H9 (cell line): ENCODE measurements at regions not wholly inside any gene's neighbourhood (a gene's known extent, or its start where the extent isn't known, plus 50 kb on each side); places are given as distances from the start of the nearest gene placed in this dataset.

Source experiments
- DNase-seq: peaks from one replicate; pipeline ENCODE4 v3.0.0-alpha.2; 2017
- H2AFZ ChIP-seq: one replicate; pipeline ENCODE4 v1.6.1; 2013; ENCODE audit warnings: mild to moderate bottlenecking, low read length, control low read depth, moderate library complexity
- H2AK5ac ChIP-seq: 2 replicates; pipeline ENCODE4 v1.6.1; 2013; ENCODE audit warnings: low read length, control low read depth, mixed read lengths; ENCODE audit not compliant: insufficient read length
- H2BK120ac ChIP-seq: one replicate; pipeline ENCODE4 v1.6.1; 2013; ENCODE audit warnings: low read depth, mild to moderate bottlenecking, low read length, control low read depth, inconsistent platforms; ENCODE audit not compliant: poor library complexity, severe bottlenecking
- H2BK12ac ChIP-seq: 2 replicates; pipeline ENCODE4 v1.6.1; 2013; ENCODE audit warnings: low read length, control low read depth, mixed read lengths, low read depth; ENCODE audit not compliant: insufficient read length
- H2BK15ac ChIP-seq: 2 replicates; pipeline ENCODE4 v1.6.1; 2013; ENCODE audit warnings: low read depth, low read length, control low read depth
- H2BK20ac ChIP-seq: one replicate; pipeline ENCODE4 v1.6.1; 2013; ENCODE audit warnings: low read depth, mild to moderate bottlenecking, low read length, control low read depth, inconsistent platforms; ENCODE audit not compliant: poor library complexity, severe bottlenecking
- H2BK5ac ChIP-seq: 2 replicates; pipeline ENCODE4 v1.6.1; 2013; ENCODE audit warnings: low read length, control low read depth, mixed read lengths; ENCODE audit not compliant: insufficient read length
- H3K14ac ChIP-seq: 2 replicates; pipeline ENCODE4 v1.6.1; 2013; ENCODE audit warnings: low read length, control low read depth; ENCODE audit not compliant: insufficient read depth
- H3K18ac ChIP-seq: 2 replicates; pipeline ENCODE4 v1.6.1; 2013; ENCODE audit warnings: low read depth, mild to moderate bottlenecking, mixed read lengths, low read length, control low read depth; ENCODE audit not compliant: insufficient read length
- H3K23ac ChIP-seq: 2 replicates; pipeline ENCODE4 v1.6.1; 2013; ENCODE audit warnings: low read length, control low read depth, mixed read lengths, low read depth; ENCODE audit not compliant: insufficient read length
- H3K23me2 ChIP-seq: 2 replicates; pipeline ENCODE4 v1.6.1; 2013; ENCODE audit warnings: low read depth, mild to moderate bottlenecking, mixed read lengths, low read length, control low read depth; ENCODE audit not compliant: insufficient read length, poor library complexity, severe bottlenecking
- H3K27ac ChIP-seq: 2 replicates; pipeline ENCODE4 v1.5.1; 2013; ENCODE audit warnings: low read length, control low read depth, mixed read lengths, low read depth; ENCODE audit not compliant: insufficient read length
- H3K27me3 ChIP-seq: 2 replicates; pipeline ENCODE4 v1.6.1; 2013; ENCODE audit warnings: low read length, control low read depth, inconsistent platforms; ENCODE audit not compliant: insufficient read depth
- H3K4ac ChIP-seq: 2 replicates; pipeline ENCODE4 v1.6.1; 2013; ENCODE audit warnings: low read depth, mild to moderate bottlenecking, control low read depth, inconsistent platforms, low read length, moderate library complexity
- H3K4me1 ChIP-seq: 2 replicates; pipeline ENCODE4 v1.6.1; 2013; ENCODE audit warnings: low read length, control low read depth, inconsistent platforms; ENCODE audit not compliant: insufficient read depth
- H3K4me2 ChIP-seq: 2 replicates; pipeline ENCODE4 v1.6.1; 2013; ENCODE audit warnings: low read length, control low read depth, mixed read lengths; ENCODE audit not compliant: insufficient read length, insufficient read depth
- H3K56ac ChIP-seq: 2 replicates; pipeline ENCODE4 v1.6.1; 2013; ENCODE audit warnings: low read depth, mild to moderate bottlenecking, mixed read lengths, low read length, control low read depth; ENCODE audit not compliant: insufficient read length
- H3K79me1 ChIP-seq: 2 replicates; pipeline ENCODE4 v1.6.1; 2013; ENCODE audit warnings: low read depth, mild to moderate bottlenecking, moderate library complexity, low read length, control low read depth, inconsistent platforms; ENCODE audit not compliant: insufficient read depth, poor library complexity, severe bottlenecking
- H3K79me2 ChIP-seq: 2 replicates; pipeline ENCODE4 v1.6.1; 2013; ENCODE audit warnings: low read length, control low read depth, inconsistent platforms; ENCODE audit not compliant: insufficient read depth
- H3K9ac ChIP-seq: 2 replicates; pipeline ENCODE4 v1.6.1; 2013; ENCODE audit warnings: low read length, control low read depth, mixed read lengths; ENCODE audit not compliant: insufficient read length; ENCODE audit errors: extremely low read depth
- H3K9me3 ChIP-seq: one replicate; pipeline ENCODE4 v1.6.1; 2013; ENCODE audit warnings: low read depth, low read length, inconsistent platforms; ENCODE audit not compliant: control insufficient read depth
- H3T11ph ChIP-seq: one replicate; pipeline ENCODE4 v1.6.1; 2013; ENCODE audit warnings: mild to moderate bottlenecking, low read length, control low read depth, inconsistent platforms
- H4K20me1 ChIP-seq: one replicate; pipeline ENCODE4 v1.6.1; 2013; ENCODE audit not compliant: control insufficient read depth, insufficient read length, insufficient read depth
- H4K5ac ChIP-seq: 2 replicates; pipeline ENCODE4 v1.6.1; 2013; ENCODE audit warnings: low read depth, mild to moderate bottlenecking, mixed read lengths, low read length, control low read depth; ENCODE audit not compliant: insufficient read length
- H4K8ac ChIP-seq: replicated peaks from 2 replicates; pipeline ENCODE4 v1.6.1; 2013; ENCODE audit warnings: low read length, control low read depth, mixed read lengths, low read depth; ENCODE audit not compliant: insufficient read length
- H4K91ac ChIP-seq: 2 replicates; pipeline ENCODE4 v1.6.1; 2013; ENCODE audit warnings: low read depth, mild to moderate bottlenecking, moderate library complexity, mixed read lengths, low read length, control low read depth; ENCODE audit not compliant: insufficient read length
- H3K27ac Mint-ChIP-seq, 3 experiments: 2 replicates in 2 of 3; 3 replicates in 1 of 3; pipeline ENCODE4 v1.8.0; 2020 to 2021; ENCODE audit warnings: mixed read lengths in 3 of 3, mild to moderate bottlenecking in 1 of 3, moderate library complexity in 1 of 3
- H3K27me3 Mint-ChIP-seq: 2 replicates; pipeline ENCODE4 v1.8.0; 2021; ENCODE audit warnings: low read depth, mild to moderate bottlenecking, moderate library complexity, mixed read lengths
- H3K36me3 Mint-ChIP-seq, 3 experiments: 2 replicates in 2 of 3; 3 replicates in 1 of 3; pipeline ENCODE4 v1.8.0; 2020 to 2021; ENCODE audit warnings: low read depth in 3 of 3, mixed read lengths in 3 of 3; ENCODE audit not compliant: insufficient read depth in 1 of 3
- H3K4me1 Mint-ChIP-seq, 2 experiments: 2 replicates each; pipeline ENCODE4 v1.8.0; 2020; ENCODE audit warnings: mixed read lengths in 2 of 2
- H3K4me3 Mint-ChIP-seq, 2 experiments: 2 replicates in 1 of 2; 3 replicates in 1 of 2; pipeline ENCODE4 v1.8.0; 2020 to 2021; ENCODE audit warnings: mild to moderate bottlenecking in 2 of 2, mixed read lengths in 2 of 2, moderate library complexity in 1 of 2
- H3K9me3 Mint-ChIP-seq, 2 experiments: 2 replicates in 1 of 2; 3 replicates in 1 of 2; pipeline ENCODE4 v1.8.0; 2020; ENCODE audit warnings: mild to moderate bottlenecking in 2 of 2, mixed read lengths in 2 of 2, moderate library complexity in 1 of 2
- CTCF ChIP-seq: fragments of 200-600 bp; sonication (generic); conservative IDR thresholded peaks from 3 replicates; pipeline ENCODE4 v1.8.0; 2021; ENCODE audit warnings: antibody characterized with exemption, mild to moderate bottlenecking
- WGBS: extraction: QIAGEN DNeasy Blood & Tissue Kit; methylation state at CpG from one replicate; pipeline ENCODE4 v1.1.7; 2013; ENCODE audit warnings: missing lambda C conversion rate, low lambda C conversion rate, mixed read lengths; ENCODE audit not compliant: insufficient read length; ENCODE audit errors: extremely low coverage; 5-methylcytosine and 5-hydroxymethylcytosine counted together

DNA sequence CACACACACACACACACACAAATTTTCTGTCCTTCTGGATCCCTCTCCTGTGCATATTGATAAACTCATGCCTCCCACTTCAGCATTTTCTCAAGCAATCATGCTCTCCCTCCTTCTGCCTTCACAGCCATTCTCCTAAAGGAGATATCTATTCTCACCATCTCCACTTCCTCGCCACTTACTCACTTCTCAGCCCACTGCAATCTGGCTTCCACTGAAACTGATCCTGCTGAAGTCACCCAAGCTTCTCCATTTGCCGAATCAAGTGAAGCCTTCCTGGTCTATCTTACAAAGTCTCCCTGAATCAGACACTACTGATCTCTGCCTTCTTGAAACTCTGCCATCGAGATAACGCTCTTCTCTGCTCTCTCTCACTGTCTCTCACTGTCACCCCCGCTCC lies 54.0 kb upstream of the GNAO1 start:
- Histone ChIP-seq H3K9ac (no peak overlapping the region), H3K79me1 (no peaks in the 10 kb centered on the region), H3K4ac (no peak overlapping the region), H4K8ac (no peak overlapping the region), H2BK120ac (no peak overlapping the region), H3K18ac (no peak overlapping the region), H3K9me3 (no peaks in the 10 kb centered on the region), H3K23me2 (no peaks in the 10 kb centered on the region), H4K91ac (no peak overlapping the region), H3K27ac (no peak overlapping the region), H2AFZ (no peak overlapping the region), H4K20me1 (no peaks in the 10 kb centered on the region), H3K4me1 (no peaks in the 10 kb centered on the region), H3K4me2 (no peak overlapping the region), H2BK15ac (no peak overlapping the region), H4K5ac (no peak overlapping the region), H3K27me3 (no peaks in the 10 kb centered on the region; the same call in 1 of the 2 replicates), H3K14ac (no peak overlapping the region), H3T11ph (no peak overlapping the region), H3K79me2 (no peaks in the 10 kb centered on the region), H2AK5ac (no peak overlapping the region), H2BK20ac (no peak overlapping the region), H3K23ac (no peak overlapping the region), H2BK12ac (no peak overlapping the region), H2BK5ac (no peak overlapping the region), H3K56ac (no peak overlapping the region)
- H3K9me3 Mint-ChIP-seq: 0 out of 5 replicates have a peak, but pooled peaks cover 0 to 3% of the 10 kb centered on the region in 2 experiments
- H3K4me1 Mint-ChIP-seq: no peaks in the 10 kb centered on the region
- TF ChIP-seq CTCF: no peak
- no peak for DNase-seq
- no peaks in the 10 kb centered on the region for H3K36me3 Mint-ChIP-seq
- WGBS: no CpG with 5 or more reads among the region's 5 CpGs
- H3K27me3 Mint-ChIP-seq: peaks cover 3% of the 10 kb centered on the region; the same call in 1 of the 2 replicates
- no peak overlapping the region for H3K4me3 Mint-ChIP-seq
- H3K27ac Mint-ChIP-seq: no peak overlapping the region
